Small intestine (tissue), 7 donors: ENCODE measurements at regions not wholly inside any gene's neighbourhood (a gene's known extent, or its start where the extent isn't known, plus 50 kb on each side); places are given as distances from the start of the nearest gene placed in this dataset.
A peak's percentile ranks its signal among the peaks of the same experiment; 100 is the strongest.

Experiments used
- DNase-seq, 2 donors: peaks; one replicate each; pipeline versions ENCODE4 v3.0.0 to v3.0.0-alpha.2; 2013
- FAIRE-seq: peaks from 2 replicates; lab custom pipeline; 2012; peaks lifted over from hg19 to GRCh38; lab: Jason Lieb, UNC
- H3K27ac ChIP-seq, 3 donors: one replicate each; pipeline ENCODE4 v1.5.1; 2013; ENCODE audit warnings: low read length in 2 of 3, mild to moderate bottlenecking in 2 of 3, control low read depth in 1 of 3, inconsistent platforms in 1 of 3, low read depth in 1 of 3, moderate library complexity in 1 of 3
- H3K27me3 ChIP-seq, 3 donors: one replicate each; pipeline ENCODE4 v1.6.1; 2013; ENCODE audit warnings: low read length in 3 of 3, inconsistent platforms in 1 of 3; ENCODE audit not compliant: control insufficient read depth in 3 of 3, insufficient read depth in 3 of 3
- H3K36me3 ChIP-seq, 3 donors: one replicate each; pipeline ENCODE4 v1.6.1; 2013; ENCODE audit warnings: low read length in 3 of 3, inconsistent platforms in 1 of 3, low read depth in 1 of 3, mild to moderate bottlenecking in 1 of 3, moderate library complexity in 1 of 3; ENCODE audit not compliant: control insufficient read depth in 3 of 3, insufficient read depth in 2 of 3
- H3K4me1 ChIP-seq, 3 donors: one replicate each; pipeline ENCODE4 v1.6.1; 2013; ENCODE audit warnings: low read length in 2 of 3, inconsistent platforms in 1 of 3, low read depth in 1 of 3, mild to moderate bottlenecking in 1 of 3, moderate library complexity in 1 of 3; ENCODE audit not compliant: control insufficient read depth in 3 of 3, insufficient read depth in 2 of 3
- H3K4me3 ChIP-seq, 3 donors: one replicate each; pipeline ENCODE4 v1.5.1; 2013; ENCODE audit warnings: low read length in 3 of 3, control low read depth in 1 of 3, inconsistent platforms in 1 of 3, low read depth in 1 of 3, mild to moderate bottlenecking in 1 of 3, moderate library complexity in 1 of 3
- H3K9me3 ChIP-seq, 2 donors: one replicate each; pipeline ENCODE4 v1.6.1; 2013; ENCODE audit warnings: low read depth in 1 of 2, low read length in 1 of 2; ENCODE audit not compliant: control insufficient read depth in 2 of 2, insufficient read depth in 1 of 2
- WGBS, 3 donors: extraction: QIAGEN DNeasy Blood & Tissue Kit; methylation state at CpG; one replicate each; pipeline ENCODE4 v1.1.7; 2013; 5-methylcytosine and 5-hydroxymethylcytosine counted together
- donor health status: healthy with polysubstance abuse.
- donor health status: control.
- donor health status: control.
- donor health status: Bipolar disorder and iron deficiency.
- donor health status: healthy.

- Histone ChIP-seq H3K36me3 (no peaks in the 10 kb centered on the region), H3K4me3 (no peak overlapping the region), H3K4me1 (no peaks in the 10 kb centered on the region), H3K9me3 (no peaks in the 10 kb centered on the region), H3K27me3 (no peaks in the 10 kb centered on the region), H3K27ac (no peak overlapping the region)
- DNase-seq (no peak), FAIRE-seq (no peak)
- 78 to 87% (median 84%) methylated on average over 10 of the region's 10 CpGs for WGBS, 3 donors
Observed at GRCh38 chr9:16136451-16136850, 583.6 kb downstream of the CCDC171 start.

DNA sequence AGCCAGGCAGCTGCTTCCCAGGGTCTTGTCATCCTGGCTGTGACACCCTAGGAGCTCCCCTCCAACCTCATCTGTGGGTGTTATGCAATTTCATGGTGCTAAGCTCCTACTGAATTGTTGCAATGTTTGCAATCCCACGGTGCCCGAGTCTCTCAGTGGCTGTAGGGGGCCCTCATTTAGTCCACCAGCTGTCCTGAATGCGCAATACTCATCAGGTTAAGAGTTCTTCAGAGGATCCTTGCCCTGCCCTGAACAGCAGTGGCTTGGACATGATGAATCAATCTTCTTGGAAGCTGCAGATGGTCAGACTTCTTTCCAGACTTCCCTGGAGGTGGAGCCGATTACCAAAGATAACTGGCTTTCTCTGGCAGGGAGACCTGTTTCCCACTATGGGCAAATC is 584.1 kb downstream of the CCDC171 start:
- Histone ChIP-seq H3K4me3 (no peak overlapping the region), H3K36me3 (no peaks in the 10 kb centered on the region), H3K4me1 (no peaks in the 10 kb centered on the region), H3K27me3 (no peaks in the 10 kb centered on the region), H3K9me3 (no peaks in the 10 kb centered on the region), H3K27ac (no peak overlapping the region)
- no peak for DNase-seq
- 53 to 65% (median 63%) methylated on average over 4 of the region's 4 CpGs for WGBS, 3 donors
- FAIRE-seq = no peak

GRCh38 chr9:16138561-16139491 is 586.0 kb downstream of the CCDC171 start:
- FAIRE-seq = no peak
- WGBS, 3 donors = 66 to 70% (median 68%) methylated on average over 16 of the region's 16 CpGs
- no peaks in the 10 kb centered on the region for H3K4me1 ChIP-seq
- DNase-seq = peak in 1 of 2 donors; percentile 17
- H3K9me3 ChIP-seq = no peaks in the 10 kb centered on the region
- H3K27ac ChIP-seq = no peak overlapping the region
- no peak overlapping the region for H3K4me3 ChIP-seq
- H3K36me3 ChIP-seq = no peaks in the 10 kb centered on the region
- H3K27me3 ChIP-seq = no peaks in the 10 kb centered on the region

- DNase-seq (no peak), FAIRE-seq (no peak)
- H3K4me3 ChIP-seq = no peak overlapping the region
- H3K36me3 ChIP-seq = no peaks in the 10 kb centered on the region
- 76 to 84% (median 78%) methylated on average over 5 of the region's 5 CpGs for WGBS, 3 donors
- no peaks in the 10 kb centered on the region for H3K4me1 ChIP-seq
- H3K9me3 ChIP-seq = no peaks in the 10 kb centered on the region
- no peak overlapping the region for H3K27ac ChIP-seq
- H3K27me3 ChIP-seq = no peaks in the 10 kb centered on the region
Observed at GRCh38 chr9:16139774-16140173, 586.9 kb downstream of the CCDC171 start.

GRCh38 chr9:16143310-16143709 is 590.5 kb downstream of the CCDC171 start:
- FAIRE-seq (no peak), DNase-seq (no peak)
- Histone ChIP-seq H3K9me3 (no peaks in the 10 kb centered on the region), H3K27me3 (no peaks in the 10 kb centered on the region), H3K27ac (no peak overlapping the region), H3K4me3 (no peak overlapping the region), H3K36me3 (no peaks in the 10 kb centered on the region), H3K4me1 (no peaks in the 10 kb centered on the region)
- 64 to 78% (median 64%) methylated on average over 7 of the region's 7 CpGs for WGBS, 3 donors

DNA sequence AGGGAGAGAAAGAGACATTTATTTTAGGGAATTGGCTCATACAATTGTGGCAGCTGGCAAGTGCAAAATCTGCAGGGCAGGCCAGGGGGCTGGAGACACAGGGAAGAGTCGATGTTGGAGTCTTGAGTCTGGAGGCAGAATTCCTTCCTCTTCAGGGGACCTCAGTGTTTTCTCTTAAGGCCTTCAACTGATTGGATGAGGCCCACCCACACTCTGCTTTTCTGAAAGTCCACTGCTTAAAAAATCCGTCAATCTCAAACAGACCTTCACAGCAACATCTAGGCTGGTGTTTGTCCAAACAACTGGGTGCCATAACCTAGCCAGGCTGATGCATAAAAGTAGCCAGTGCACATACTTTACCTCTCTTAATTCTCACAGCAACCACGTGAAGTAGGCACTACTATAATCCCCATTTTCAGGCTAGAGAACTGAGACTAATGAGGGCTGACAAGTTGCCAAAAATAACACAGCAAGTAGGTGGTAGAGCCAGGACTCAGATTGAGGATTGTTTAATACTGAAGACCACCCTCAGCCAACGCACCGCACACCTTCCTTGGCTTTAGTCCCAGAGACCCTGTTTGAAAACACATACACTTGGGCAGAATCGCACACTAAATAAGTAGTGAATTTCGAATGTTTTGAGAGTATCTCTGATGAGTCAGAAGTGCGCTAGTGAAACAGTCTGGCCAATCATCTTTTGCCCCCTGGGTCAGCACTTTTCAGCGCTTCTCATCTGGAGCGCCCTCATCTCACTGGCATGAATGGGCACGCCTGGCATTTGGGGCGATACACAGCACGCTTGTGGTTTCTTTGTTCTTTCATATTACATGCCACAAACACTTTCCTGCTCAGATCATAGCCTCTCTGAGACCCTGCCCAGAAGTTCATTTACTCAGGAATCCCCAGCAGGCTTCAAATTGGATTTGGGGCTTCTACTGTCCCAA is 591.4 kb downstream of the CCDC171 start:
- Histone ChIP-seq H3K27me3 (no peaks in the 10 kb centered on the region), H3K27ac (no peak overlapping the region), H3K9me3 (no peaks in the 10 kb centered on the region), H3K4me3 (no peak overlapping the region), H3K36me3 (no peaks in the 10 kb centered on the region), H3K4me1 (no peaks in the 10 kb centered on the region)
- DNase-seq (no peak), FAIRE-seq (no peak)
- WGBS, 3 donors = 84 to 91% (median 85%) methylated on average over 13 of the region's 13 CpGs

DNA sequence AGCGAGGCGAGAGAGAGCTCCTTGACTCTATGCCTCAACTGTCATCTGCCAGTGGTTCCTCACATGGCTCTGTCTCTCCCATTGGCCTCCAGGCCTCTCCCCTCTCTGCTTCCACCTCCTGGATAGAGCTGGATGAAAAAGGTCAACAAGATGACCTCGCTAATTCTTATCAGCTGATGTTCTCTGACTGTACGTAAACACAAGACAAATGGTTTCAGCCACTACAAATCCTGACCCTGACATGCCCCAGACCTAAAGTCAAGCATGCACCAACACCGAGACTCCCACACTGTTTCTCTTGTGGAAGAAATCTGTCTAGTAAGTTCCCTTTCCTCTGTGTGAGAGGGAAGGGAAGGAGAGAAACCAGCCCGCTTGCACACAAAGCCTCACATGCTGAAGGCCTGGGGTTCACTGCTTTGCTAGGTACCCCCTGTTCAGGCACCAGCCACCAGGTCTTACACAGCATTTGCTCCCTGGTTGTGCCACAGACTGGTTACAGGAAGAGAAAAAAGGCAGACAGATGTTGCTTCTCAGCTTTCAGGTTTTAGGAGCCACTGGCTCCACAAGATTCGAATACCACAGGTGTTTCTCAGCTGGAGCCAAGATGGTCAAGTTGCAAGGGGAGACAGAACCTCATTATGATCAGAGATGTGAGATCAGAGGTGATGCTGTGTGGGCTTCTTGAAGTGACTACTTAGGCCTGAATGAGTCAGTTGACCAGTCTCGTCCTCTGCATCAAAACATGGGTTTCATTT is 592.5 kb downstream of the CCDC171 start:
- no peak for DNase-seq
- no peaks in the 10 kb centered on the region for H3K9me3 ChIP-seq

DNA sequence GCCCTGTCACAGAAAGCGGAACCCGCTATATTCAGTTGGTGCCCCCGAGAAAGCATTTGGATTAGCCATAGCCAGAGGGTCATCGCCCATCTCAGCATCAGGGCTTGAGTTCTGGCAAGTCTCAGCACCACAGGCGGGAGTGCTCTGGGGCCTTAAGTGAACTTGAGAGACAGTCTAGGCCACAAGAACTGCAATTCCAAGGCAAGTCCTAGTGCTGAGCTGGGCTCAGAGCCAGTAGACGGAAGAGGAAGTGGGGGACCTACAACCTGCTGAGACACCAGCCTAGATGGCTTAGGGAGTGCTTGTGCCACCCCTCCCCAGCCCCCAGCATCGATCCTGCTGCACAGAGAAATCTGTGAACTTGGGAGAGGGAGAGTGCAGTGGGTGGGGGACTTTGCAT is 594.9 kb downstream of the CCDC171 start:
- no peaks in the 10 kb centered on the region for H3K9me3 ChIP-seq
- no peaks in the 10 kb centered on the region for H3K36me3 ChIP-seq
- FAIRE-seq = no peak
- no peaks in the 10 kb centered on the region for H3K4me1 ChIP-seq
- no peak overlapping the region for H3K4me3 ChIP-seq
- no peak for DNase-seq
- peaks cover 0 to 13% (median 0%) of the 10 kb centered on the region in 3 donors for H3K27me3 ChIP-seq
- no peak overlapping the region for H3K27ac ChIP-seq
- 73 to 78% (median 78%) methylated on average over 7 of the region's 7 CpGs for WGBS, 3 donors

More for the DNA sequence above, 592.5 kb downstream of the CCDC171 start:
- no peak for FAIRE-seq
- Histone ChIP-seq H3K27me3 (no peaks in the 10 kb centered on the region), H3K4me3 (no peak overlapping the region), H3K36me3 (no peaks in the 10 kb centered on the region), H3K27ac (no peak overlapping the region), H3K4me1 (no peaks in the 10 kb centered on the region)
- WGBS, 3 donors = 68 to 79% (median 70%) methylated on average over 8 of the region's 8 CpGs
